GM19351 (cell line): ENCODE measurements at regions not wholly inside any gene's neighbourhood (a gene's known extent, or its start where the extent isn't known, plus 50 kb on each side); places are given as distances from the start of the nearest gene placed in this dataset.
"Not testable (repeated sequence)": the region's sequence is repeated elsewhere in the genome, so short reads cannot be mapped to it uniquely, and the experiment has no call there.

Source experiments
- ATAC-seq: cut with Tn5 transposase; IDR thresholded peaks from one replicate; pipeline ENCODE4 v1.9.1; 2021; ENCODE audit warnings: mild to moderate bottlenecking, moderate library complexity; ENCODE audit not compliant: unreplicated experiment

DNA sequence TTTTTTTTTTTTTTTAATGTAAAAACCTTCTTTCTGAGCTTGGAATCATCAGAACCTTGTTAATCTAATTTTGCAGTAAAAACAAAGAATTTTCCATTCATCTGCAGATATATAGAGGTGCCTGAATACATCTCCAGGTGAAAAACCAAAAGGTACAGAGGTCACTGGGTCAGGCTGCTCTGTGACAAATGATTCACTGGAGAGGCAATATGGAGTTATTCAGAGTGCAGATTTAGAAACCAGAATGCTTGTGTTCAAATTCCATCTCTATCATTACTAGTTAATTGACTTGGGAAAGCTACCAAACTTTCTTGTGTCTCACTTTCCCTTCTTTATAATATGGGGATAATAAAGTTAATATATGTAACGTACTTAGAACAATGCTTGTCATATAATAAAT, 51.5 kb upstream of the C1orf53 start:
- ATAC-seq, result no peak

DNA sequence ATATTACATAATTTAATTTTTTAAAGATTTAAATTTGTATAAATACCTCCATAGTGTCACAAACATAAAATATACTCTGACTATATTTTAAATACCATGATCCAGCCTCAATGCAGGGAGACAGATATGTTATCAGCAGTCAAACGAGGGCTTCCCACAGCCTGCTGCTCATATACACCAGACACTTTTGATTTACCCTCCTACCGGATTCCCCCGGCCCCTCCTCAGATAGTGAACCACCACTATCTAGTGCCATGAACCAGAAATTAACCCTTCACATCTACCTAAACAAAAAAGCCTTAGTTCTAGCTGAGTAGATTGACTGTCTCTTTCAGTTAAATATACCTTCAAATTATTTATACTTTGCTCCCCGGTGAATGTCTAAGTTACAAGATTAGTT, 52.4 kb upstream of the C1orf53 start:
- no peak for ATAC-seq

DNA sequence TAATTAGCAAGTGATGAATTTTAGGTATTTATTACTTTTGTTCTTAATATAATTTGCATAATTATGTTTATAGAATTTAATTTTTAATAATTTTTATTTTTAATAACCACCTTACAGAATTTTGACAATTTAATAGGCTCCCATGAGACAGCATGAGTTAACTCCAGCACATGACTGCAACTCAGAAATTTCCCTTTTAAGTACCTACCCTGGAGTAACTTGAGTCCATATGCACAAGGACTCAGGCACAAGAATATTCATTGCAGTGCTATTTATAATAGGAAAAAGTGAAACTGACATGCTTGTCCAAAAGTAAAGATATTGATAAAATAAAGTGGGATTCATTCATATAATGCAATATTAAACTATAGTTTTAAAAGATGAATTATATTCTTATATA, 54.1 kb upstream of the C1orf53 start:
- no peak for ATAC-seq

DNA sequence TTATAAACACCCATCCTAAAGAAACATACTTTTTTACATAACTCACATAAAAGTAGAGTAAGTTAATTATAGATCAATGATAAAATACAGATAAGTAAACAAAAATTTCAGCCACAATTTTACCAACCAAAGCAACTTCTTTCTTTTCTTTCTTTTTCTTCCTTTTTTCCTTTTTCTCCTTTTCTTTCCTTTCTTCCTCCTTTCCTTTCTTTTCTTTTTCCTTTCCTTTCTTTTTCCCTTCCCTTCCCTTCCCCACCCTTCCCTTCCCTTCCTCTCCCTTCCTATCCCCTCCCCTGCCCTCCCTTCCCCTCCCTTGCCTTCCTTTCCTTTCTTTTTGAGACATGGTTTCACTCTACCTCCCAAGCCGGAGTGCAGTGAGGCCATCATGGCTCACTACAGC, 56.5 kb upstream of the C1orf53 start:
- ATAC-seq, result no peak

DNA sequence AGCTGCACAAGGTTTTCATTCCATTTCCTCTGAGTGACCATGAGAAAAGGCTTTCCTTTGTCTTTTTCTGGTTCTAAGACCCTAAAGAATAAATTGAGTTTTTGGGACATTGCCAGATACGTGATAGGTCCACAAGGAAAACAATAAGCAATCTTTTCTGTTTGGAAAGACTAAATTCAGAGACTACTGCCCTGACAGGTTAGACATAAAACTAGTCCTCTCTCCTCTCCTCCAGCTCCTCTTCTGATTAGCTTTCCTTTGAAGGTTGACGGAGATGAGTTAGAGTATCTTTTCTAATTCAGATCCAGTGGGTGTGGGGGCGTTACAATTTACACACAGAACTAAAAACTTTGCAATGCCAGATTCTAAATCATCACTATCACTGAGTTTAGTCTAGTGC, 57.8 kb upstream of the C1orf53 start:
- ATAC-seq, result no peak

DNA sequence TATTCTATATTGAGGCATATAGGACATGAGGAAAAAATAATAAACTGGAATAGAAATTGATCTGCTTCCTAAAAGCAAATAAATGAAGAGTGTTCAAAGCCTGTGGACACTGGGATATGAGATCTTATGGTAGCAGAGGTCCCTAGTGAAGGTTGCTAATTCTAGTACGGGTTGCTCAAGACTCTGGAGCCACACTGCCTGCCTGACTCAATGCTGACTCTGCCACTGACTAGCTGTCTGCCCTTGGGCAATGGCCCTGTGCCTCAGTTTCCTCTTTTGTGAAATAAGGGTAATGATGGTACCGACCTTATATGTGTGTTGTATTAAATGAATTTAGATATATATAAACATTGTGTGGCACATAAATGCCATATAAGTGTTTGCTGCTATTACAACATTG, 59.0 kb upstream of the C1orf53 start:
- no peak for ATAC-seq

DNA sequence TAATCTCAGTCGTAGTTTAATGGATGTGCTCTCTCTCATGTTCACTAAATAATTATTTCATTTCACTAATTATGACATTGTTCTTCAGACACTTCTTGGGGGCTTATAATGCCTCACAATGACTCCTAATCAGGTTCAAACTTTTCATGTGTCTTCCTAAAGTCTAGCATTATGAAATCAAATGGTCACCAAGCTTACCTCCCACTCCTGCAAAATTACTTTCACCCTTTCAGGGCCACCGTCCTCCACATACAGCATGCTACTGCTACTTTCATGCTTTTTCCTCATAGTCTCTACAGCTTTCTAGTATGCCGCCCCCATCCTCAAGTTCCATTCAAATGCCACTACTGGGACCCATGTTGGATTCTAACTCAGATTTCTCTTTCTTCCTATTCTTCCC, 59.8 kb upstream of the C1orf53 start:
- ATAC-seq, result no peak

DNA sequence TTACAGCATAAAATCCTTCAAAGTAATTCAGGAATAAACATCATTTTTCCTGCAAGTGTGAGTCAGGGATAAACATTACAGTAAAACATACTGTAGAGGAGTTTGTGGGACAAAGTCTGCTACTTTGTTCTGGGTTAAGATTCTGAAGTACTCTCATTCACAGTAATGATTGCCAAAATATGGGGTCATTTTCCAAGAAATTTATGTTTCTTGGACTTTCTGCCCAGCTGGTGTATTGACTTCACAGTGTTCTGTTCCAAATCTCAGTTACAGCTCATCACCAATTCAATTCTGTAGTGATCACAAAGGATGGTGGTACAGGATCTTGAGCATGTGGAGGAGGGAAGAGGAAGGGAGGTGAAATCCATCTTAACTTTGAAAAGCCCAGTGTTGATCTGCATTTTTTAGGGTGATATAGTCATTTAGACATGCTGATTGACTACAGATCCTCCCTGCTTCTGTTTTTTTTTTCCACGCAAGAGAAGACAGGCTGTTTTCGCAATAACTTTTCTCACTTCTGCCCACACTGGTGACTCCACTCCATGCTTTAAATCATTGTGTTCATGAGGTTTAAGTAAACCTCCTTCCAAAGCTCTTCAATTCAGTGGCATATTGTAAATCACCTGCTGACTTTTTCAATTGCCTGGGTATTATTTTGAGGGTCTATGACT, 60.4 kb upstream of the C1orf53 start:
- no peak for ATAC-seq

DNA sequence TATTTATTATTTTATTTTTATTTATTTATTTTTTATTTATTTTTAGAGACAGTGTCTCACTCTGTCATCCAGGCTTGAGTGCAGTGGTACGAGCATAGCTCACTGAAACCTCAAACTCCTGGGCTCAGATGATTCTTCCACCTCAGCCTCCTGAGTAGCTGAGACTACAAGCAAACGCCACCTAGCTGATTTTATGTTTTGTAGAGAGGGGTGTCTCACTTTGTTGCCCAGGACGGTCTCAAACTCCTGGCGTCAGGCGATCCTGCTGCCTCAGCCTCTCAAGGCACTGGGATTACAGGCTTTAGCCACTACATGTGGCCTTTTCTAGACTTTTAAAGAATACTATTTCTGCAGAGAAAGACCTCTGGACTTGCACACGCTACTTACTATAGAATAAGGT, 61.3 kb upstream of the C1orf53 start:
- ATAC-seq, result no peak

DNA sequence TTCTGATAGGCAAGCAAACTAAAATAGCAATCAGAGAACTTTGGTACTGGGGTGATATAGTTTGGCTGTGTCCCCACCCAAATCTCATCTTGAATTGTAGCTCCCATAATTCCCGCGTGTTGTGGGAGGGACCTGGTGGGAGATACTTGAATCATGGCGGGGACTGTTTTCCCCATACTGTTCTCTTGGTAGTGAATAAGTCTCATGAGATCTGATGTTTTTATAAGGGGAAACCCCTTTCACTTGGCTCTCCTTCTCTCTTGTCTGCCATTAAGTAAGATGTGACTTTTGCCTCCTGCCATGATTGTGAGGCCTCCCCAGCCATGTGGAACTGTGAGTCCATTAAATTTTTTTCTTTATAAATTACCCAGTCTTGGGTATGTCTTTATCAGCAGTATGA, 62.6 kb upstream of the C1orf53 start:
- ATAC-seq, result not testable (repeated sequence)

DNA sequence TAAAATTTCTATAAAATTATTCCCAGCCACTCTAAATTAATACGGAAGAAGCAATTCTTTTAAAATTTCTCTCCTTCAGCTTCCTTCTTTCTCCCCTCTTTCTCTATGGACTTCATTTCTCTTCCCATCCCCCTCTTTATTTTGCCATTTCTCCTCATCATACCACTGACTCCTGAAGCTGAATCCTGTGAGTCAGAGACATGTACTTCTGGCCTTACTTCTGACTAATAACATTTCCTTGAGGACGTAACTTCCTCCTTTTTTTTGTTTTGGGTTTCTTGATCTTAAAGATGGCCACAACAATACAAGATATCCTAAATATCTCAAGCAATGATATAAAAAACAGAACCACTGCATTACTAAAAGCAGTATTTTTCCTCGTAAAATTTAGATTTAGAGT, 63.6 kb upstream of the DENND1B start:
- peak; percentile 63 for ATAC-seq

DNA sequence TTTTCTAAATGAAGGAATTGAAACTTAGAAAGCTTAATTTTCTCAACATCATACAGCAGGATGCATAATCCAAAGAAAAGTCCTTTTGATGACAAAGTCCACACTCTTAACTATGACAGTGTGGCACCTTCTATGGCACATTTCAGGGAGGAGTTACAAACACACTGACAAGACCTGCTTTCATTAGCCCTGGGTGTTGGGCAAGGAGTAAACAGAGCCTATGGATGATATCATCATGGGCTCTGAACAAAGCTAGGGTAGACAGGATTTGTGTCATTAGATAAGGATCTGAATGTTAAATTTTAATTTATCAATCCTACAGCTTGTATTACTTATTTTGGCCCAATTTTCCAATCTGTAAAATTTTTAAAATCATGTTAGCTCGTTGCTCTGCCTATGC, 62.6 kb upstream of the DENND1B start:
- no peak for ATAC-seq

DNA sequence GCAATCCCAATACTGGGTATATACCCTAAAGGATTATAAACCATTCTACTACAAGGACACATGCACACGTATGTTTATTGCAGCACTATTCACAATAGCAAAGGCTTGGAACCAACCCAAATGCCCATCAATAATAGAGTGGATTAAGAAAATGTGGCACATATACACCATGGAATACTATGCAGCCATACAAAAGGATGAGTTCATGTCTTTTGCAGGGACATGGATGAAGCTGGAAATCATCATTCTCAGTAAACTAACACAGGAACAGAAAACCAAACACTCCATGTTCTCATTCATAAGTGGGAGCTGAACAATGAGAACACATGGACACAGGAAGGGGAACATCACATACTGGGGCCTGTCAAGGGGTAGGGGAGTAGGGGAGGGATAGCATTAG, 61.1 kb upstream of the DENND1B start:
- ATAC-seq, result not testable (repeated sequence)

DNA sequence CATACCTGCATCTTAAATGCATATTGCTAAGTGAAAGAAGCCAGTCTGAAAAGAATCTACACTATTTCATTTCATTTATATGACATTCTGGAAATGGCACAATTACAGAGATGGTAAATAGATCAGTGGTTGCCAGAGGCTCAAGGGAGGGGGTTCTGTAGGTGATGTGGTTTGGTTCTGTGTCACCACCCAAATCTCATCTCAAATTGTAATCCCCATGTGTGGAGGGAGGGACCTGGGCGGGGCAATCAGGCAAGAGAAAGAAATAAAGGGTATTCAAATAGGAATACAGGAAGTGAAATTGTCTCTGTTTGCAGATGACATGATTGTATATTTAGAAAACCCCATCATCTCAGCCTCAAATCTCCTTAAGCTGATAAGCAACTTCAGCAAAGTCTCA, 53.7 kb upstream of the DENND1B start:
- ATAC-seq, result not testable (repeated sequence)

DNA sequence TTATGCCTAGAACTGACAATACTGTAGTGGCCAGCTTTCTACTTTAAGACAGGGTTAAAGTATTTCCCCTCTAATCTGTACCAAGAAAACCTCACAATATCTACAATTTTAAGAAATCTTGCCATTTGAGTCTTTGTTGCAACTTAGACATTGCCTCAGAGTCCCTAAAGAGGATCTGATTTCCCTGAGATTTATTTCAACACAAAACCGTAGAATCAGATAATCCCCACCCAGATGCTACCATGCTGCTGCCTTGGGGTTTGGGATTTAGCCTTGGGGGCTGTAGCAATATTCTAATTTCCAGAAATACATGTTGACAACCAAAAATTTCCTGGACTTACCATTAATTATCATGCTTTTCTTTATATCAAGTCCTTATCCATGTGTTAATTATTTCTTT, 50.3 kb upstream of the DENND1B start:
- ATAC-seq, result no peak
